SK-N-MC (cell line): ENCODE measurements at regions not wholly inside any gene's neighbourhood (a gene's known extent, or its start where the extent isn't known, plus 50 kb on each side); places are given as distances from the start of the nearest gene placed in this dataset.
"Not testable (repeated sequence)": the region's sequence is repeated elsewhere in the genome, so short reads cannot be mapped to it uniquely, and the experiment has no call there.

ENCODE experiments used
- DNase-seq: peaks from one replicate; pipeline ENCODE4 v3.0.0-alpha.2; 2011; ENCODE audit warnings: low read depth, low spot score
- H3K27ac ChIP-seq: fragments of 200-600 bp; sonication (generic); 2 replicates; pipeline ENCODE4 v1.5.1; 2016; ENCODE audit warnings: mixed run types
- H3K36me3 ChIP-seq: fragments of 200-600 bp; sonication (generic); 2 replicates; pipeline ENCODE4 v1.6.1; 2017; ENCODE audit warnings: antibody characterized with exemption, low read length, mixed read lengths; ENCODE audit not compliant: insufficient read depth
- H3K4me3 ChIP-seq: fragments of 200-600 bp; sonication (generic); 2 replicates; pipeline ENCODE4 v1.5.1; 2016
- H3K9ac ChIP-seq: fragments of 200-600 bp; sonication (generic); 2 replicates; pipeline ENCODE4 v1.8.0; 2017; ENCODE audit warnings: mixed run types, mixed read lengths; ENCODE audit not compliant: insufficient read length
- H3K9me3 ChIP-seq: fragments of 200-600 bp; sonication (generic); 2 replicates; pipeline ENCODE4 v1.6.1; 2017; ENCODE audit warnings: low read depth, mild to moderate bottlenecking, antibody characterized with exemption, low read length, moderate library complexity, mixed read lengths
- EZH2 ChIP-seq: fragments of 200-600 bp; sonication (generic); IDR thresholded peaks from one replicate; pipeline ENCODE4 v1.6.1; 2017; ENCODE audit warnings: antibody characterized with exemption
- FOXP2 ChIP-seq: optimal IDR thresholded peaks from 2 replicates; pipeline ENCODE3; 2011; ENCODE audit warnings: mild to moderate bottlenecking, moderate library complexity; ENCODE audit not compliant: insufficient read depth; ENCODE audit errors: extremely low read length, control extremely low read depth
- POLR2AphosphoS5 ChIP-seq: IDR thresholded peaks from 2 replicates; pipeline ENCODE4 v1.6.1; 2012; ENCODE audit warnings: mild to moderate bottlenecking, low read depth, low read length, borderline replicate concordance

GRCh38 chr5:13143214-13143613, 801.3 kb downstream of the DNAH5 start:
- Histone ChIP-seq H3K4me3 (no peak overlapping the region), H3K27ac (no peak overlapping the region), H3K9ac (no peak overlapping the region), H3K36me3 (no peaks in the 10 kb centered on the region), H3K9me3 (no peaks in the 10 kb centered on the region)
- no peak for DNase-seq
- TF ChIP-seq FOXP2 (no peak), EZH2 (no peak), POLR2AphosphoS5 (no peak)

- TF ChIP-seq FOXP2, result no peak
- TF ChIP-seq POLR2AphosphoS5, result no peak
- TF ChIP-seq EZH2, result no peak
- Histone ChIP-seq H3K9ac (no peak overlapping the region), H3K36me3 (no peaks in the 10 kb centered on the region), H3K4me3 (no peak overlapping the region), H3K9me3 (no peaks in the 10 kb centered on the region), H3K27ac (no peak overlapping the region)
- no peak for DNase-seq
Measured at GRCh38 chr5:13133951-13134350, 810.5 kb downstream of the DNAH5 start.

GRCh38 chr5:13115476-13115875, 829.0 kb downstream of the DNAH5 start:
- Histone ChIP-seq H3K36me3 (no peaks in the 10 kb centered on the region), H3K27ac (no peak overlapping the region), H3K9ac (no peak overlapping the region), H3K4me3 (no peak overlapping the region), H3K9me3 (no peaks in the 10 kb centered on the region)
- no peak for DNase-seq
- TF ChIP-seq EZH2 (no peak), POLR2AphosphoS5 (no peak), FOXP2 (no peak)

DNA sequence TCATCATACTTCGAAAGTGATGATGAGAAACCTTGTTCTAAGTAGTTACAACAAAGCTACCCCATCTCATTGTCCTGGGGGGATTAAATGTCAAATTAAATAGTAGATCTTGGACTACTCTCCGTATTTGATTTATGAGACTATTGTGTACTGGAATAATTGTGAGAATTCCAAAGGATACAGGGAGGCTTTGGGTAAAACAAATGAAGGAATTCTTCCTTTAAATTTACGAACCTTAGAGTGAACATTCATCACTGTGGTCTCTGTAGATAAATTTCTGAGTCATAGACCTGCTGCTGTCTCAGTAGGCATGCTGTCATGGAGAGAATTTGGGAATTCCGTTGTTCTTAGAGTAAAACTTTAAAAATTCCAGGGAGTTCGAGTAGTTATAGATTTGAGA, 836.2 kb downstream of the DNAH5 start:
- Histone ChIP-seq H3K9me3 (no peaks in the 10 kb centered on the region), H3K9ac (no peak overlapping the region), H3K36me3 (no peaks in the 10 kb centered on the region), H3K4me3 (no peak overlapping the region), H3K27ac (no peak overlapping the region)
- TF ChIP-seq EZH2 (no peak), FOXP2 (no peak), POLR2AphosphoS5 (no peak)
- no peak for DNase-seq

GRCh38 chr5:13107537-13107936, 837.0 kb downstream of the DNAH5 start:
- TF ChIP-seq FOXP2 (no peak), EZH2 (no peak), POLR2AphosphoS5 (no peak)
- Histone ChIP-seq H3K36me3 (no peaks in the 10 kb centered on the region), H3K9ac (no peak overlapping the region), H3K4me3 (no peak overlapping the region), H3K9me3 (no peaks in the 10 kb centered on the region), H3K27ac (no peak overlapping the region)
- no peak for DNase-seq

GRCh38 chr5:13081116-13081515, 863.4 kb downstream of the DNAH5 start:
- no peak for TF ChIP-seq POLR2AphosphoS5
- TF ChIP-seq EZH2, result no peak
- no peak for TF ChIP-seq FOXP2
- Histone ChIP-seq H3K9me3 (no peaks in the 10 kb centered on the region), H3K4me3 (no peak overlapping the region), H3K27ac (no peak overlapping the region), H3K36me3 (no peaks in the 10 kb centered on the region), H3K9ac (no peak overlapping the region)
- DNase-seq, result no peak

DNA sequence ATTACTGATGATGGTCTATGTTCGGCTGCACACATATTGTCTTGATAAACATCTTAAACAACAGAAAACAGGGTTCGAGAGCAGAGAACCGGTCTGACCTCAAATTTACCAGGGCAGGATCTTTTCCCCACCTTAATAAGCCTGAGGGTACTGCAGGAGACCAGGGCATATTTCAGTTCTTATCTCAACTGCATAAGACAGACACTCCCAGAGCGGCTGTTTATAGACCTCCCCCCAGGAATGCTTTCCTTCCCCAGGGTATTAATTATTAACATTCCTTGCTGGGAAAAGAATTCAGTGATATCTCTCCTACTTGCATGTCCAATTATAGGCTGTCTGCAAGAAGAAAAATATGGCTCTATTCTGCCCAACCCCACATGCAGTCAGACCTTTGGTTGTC, 871.6 kb downstream of the DNAH5 start:
- H3K9me3 ChIP-seq, DNase-seq: not testable (repeated sequence)

DNA sequence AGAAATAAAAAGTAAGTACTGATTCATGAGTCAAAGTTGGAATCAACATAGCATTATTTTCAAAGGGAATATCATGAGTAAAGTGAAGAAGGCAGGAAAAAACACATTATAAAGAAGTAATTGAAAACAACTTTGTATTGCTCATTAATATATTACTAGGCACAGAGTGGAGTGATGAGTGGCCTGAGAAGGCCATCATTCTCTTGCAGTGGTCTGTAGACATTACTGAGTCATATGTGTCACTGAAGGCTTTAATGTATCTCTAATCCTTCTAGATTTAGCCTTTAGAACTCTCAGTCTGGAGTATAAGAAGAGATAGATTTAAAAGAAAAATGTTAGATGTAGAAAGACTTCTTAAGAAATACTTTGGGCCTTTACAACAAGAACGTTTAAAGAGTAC, 881.4 kb downstream of the DNAH5 start:
- TF ChIP-seq POLR2AphosphoS5 (no peak), EZH2 (no peak), FOXP2 (no peak)
- Histone ChIP-seq H3K4me3 (no peak overlapping the region), H3K27ac (no peak overlapping the region), H3K9me3 (no peaks in the 10 kb centered on the region), H3K9ac (no peak overlapping the region), H3K36me3 (no peaks in the 10 kb centered on the region)
- no peak for DNase-seq

More for the DNA sequence above, 871.6 kb downstream of the DNAH5 start:
- H3K9ac ChIP-seq, H3K27ac ChIP-seq, H3K36me3 ChIP-seq, H3K4me3 ChIP-seq: not testable (repeated sequence)

- Histone ChIP-seq H3K36me3 (no peaks in the 10 kb centered on the region), H3K27ac (no peak overlapping the region), H3K9me3 (no peaks in the 10 kb centered on the region), H3K4me3 (no peak overlapping the region), H3K9ac (no peak overlapping the region)
- no peak for DNase-seq
- TF ChIP-seq FOXP2 (no peak), EZH2 (no peak), POLR2AphosphoS5 (no peak)
Measured at GRCh38 chr5:13045897-13046551, 898.5 kb downstream of the DNAH5 start.
